GM18505 (cell line): ENCODE measurements at regions not wholly inside any gene's neighbourhood (a gene's known extent, or its start where the extent isn't known, plus 50 kb on each side); places are given as distances from the start of the nearest gene placed in this dataset.

Experiments
- ATAC-seq: cut with Tn5 transposase; IDR thresholded peaks from one replicate; pipeline ENCODE4 v1.9.1; 2021; ENCODE audit not compliant: unreplicated experiment
- POLR2A ChIP-seq: IDR thresholded peaks from 4 replicates; pipeline ENCODE4 v1.6.1; 2011; ENCODE audit warnings: borderline replicate concordance; ENCODE audit not compliant: insufficient read depth, insufficient read length; ENCODE audit errors: extremely low read depth

DNA sequence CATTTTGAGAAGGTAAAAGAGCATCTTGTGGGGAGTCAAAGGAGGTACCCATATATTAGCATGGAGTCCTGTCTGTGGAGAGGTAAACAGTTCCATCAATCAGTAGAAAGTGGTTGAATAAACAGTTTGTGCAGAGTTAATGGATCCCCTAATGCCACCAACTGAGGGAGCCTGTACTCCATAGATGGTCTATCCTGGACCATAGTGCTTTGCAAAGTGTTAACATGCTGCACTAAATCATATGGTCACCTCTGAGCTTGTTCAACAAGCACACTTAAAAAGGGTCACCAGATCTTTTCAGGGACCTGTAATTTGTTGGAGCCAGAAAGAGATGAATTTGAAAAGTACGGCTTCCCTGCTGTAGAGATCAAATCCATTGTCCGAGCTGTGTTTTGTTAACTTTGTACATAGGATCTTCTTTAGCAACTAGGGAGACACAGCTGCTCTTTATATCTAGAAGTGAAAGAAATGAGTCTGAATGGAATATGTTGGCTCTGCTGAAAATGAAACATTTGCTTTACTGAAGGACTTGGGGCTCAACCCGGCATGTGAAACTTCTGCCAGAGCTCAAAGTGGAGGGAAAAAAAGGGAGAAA is 366.4 kb downstream of the ETNK1 start:
- no peak for TF ChIP-seq POLR2A
- no peak for ATAC-seq

DNA sequence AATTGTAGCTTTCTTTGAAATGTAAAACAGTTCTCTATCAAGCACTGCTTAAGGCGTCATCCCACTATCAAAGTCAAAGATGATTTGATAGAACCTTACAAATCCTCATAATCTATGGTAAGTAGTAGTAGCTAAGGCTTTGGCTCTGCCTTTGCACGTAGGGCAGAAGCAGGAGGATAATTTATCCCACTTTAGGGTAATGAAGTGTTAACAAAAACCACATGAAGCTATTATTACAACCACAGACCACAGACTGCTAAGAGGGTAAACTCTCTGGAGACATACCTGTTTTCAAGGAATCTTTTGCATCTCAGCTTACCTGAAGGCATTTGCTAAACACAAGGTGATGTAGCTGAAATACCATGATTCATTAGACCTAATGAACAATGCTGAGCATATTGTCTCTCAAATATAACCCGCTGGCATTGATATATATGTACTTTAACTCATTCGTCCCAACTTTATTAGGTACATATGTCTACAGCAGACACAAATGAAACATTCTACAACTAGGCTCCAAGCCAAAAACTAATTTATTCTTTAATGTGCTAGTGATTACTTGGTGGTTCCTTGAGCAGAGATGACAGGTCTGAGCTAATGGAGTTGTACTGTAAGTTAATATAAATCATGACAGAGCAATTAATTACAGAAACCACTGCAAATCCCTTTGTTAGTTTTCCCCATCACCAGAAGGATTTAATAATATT is 368.8 kb downstream of the ETNK1 start:
- ATAC-seq, result no peak
- no peak for TF ChIP-seq POLR2A

GRCh38 chr12:22994316-22994675 is 369.3 kb downstream of the ETNK1 start:
- TF ChIP-seq POLR2A, result no peak
- ATAC-seq, result no peak

GRCh38 chr12:23001487-23001886 is 376.5 kb downstream of the ETNK1 start:
- no peak for TF ChIP-seq POLR2A
- ATAC-seq, result no peak

DNA sequence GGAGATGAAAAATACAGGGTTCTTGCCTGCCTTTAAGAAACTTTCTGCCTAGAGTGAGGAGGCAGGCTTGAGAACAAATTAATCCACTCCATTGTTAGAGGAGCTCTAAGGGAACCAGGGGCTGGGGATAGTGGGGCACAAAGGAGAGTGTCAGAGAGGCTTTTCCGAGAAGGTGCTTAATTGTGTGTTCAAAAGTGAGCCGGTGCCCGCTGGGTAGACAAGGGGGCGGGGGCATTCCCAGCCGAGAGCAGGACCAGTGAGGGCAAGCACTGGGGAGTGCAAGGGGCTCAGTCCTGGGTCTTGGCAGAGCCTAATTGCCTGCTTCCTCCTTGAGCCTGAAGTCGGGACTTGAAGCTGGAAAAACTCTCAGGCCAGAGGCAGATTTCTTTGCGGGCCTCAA is 377.4 kb downstream of the ETNK1 start:
- ATAC-seq, result no peak
- no peak for TF ChIP-seq POLR2A

DNA sequence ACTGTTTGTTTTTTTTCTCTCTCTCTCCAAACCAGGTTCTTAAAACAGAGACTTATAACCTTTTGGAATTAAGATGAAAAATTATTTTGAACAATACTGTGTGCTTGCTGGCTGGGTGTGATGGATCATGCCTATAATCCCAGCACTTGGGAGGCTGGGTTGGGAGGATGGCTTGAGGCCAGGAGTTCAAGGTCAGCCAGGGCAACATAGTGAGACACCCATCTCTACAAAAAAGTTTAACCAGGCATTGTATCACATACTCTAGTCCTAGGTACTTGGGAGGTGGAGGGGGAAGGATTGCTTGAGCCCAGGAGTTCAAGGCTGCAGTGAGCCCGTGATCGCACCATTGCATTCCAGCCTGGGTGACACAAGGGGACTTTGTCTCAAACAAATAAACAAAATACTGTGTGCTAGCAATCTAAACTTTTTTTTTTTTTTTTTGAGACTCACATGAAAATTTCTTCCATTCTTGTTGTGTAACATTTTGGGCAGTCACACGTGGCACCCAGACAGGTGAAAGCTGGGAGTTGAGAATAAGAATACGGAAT is 379.6 kb downstream of the ETNK1 start:
- ATAC-seq, result no peak
- no peak for TF ChIP-seq POLR2A

DNA sequence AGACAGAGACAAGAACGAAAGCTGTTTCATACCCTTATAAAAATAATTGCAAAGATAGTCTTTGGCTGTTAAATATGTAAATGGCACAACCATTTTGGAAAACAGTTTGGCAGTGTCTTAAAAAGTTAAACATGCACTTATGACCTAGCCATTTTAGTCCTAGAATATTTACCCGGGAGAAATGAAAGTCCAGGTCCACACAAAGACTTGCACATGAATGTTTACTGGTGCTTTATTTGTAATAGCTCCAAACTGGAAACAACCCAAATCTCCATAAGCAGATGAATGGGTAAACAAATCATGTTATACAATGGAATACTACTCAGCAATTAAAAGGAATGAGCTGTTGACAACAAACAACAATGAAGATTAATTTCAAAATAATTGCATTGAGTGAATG is 380.4 kb downstream of the ETNK1 start:
- no peak for TF ChIP-seq POLR2A
- ATAC-seq, result no peak

- ATAC-seq, result no peak
- no peak for TF ChIP-seq POLR2A
Observed at GRCh38 chr12:23006413-23006812, 381.4 kb downstream of the ETNK1 start.

DNA sequence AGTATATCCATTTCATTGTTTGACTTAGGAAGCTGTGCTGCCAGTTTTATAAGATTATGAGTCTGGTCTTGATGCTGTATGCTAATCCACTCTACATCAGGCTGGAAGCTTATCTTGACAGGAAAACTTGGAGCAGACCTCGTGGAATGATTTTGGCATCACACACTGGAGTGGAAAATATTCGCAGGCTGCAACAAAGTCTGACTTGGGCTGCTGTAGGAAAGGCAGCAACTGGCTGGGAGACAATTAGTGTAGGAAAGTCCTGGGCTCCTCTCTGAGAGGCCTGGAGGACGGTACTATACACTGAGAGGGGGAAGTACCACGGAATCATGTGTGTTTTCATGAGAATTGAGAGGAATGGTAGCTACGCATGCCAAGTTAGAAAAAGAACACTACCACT is 383.7 kb downstream of the ETNK1 start:
- no peak for TF ChIP-seq POLR2A
- no peak for ATAC-seq

DNA sequence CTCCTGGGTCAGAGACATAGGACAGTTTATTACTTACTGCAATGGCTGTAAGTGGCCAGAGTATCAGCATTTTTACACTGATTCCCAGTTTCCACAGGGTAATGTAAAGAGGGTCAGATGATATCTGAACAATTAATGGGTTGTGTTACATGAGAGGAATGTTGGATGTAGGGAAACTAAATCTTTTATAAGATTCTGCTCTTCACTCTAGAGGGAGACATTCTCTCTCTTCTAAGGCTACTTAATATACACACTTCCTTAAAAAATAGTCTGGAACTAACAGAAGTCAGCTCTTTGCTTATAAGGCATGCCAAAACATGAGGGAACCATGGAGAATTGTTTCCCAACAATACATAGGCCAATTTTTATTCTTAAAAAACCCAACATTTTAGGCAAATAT is 389.8 kb downstream of the ETNK1 start:
- no peak for ATAC-seq
- TF ChIP-seq POLR2A, result no peak

- TF ChIP-seq POLR2A, result no peak
- no peak for ATAC-seq
Observed at GRCh38 chr12:23025372-23026016, 400.5 kb downstream of the ETNK1 start.

DNA sequence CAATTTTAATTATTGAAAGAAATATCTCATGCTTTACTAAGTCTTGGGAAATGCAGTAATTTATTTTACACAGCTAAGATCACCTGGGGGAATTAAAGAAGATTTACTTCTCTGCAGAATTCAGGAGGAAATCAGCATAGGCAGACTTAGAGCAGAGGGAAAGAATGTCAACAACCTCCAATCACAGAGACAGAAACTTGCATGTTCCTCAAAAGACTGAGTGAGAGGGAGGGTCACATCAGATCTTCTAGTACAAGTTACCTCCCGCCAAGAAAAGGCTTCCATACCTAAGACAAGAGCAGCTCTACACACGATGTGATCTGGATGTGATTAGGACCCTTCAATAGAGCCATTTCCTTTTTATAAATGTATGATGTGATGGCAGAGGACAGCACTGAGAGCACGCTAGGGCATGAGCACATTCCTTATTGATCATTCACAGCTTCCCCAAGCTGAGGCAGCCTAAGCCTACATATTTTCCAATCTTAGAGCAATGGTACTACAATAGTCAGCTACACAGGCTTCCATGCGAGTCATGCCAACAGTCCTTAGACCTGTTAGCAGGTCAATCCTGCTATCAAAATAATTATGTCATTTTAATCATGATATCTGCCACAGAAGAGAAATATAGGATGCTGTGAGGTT is 403.3 kb downstream of the ETNK1 start:
- ATAC-seq, result no peak

GRCh38 chr12:23029185-23029584 is 404.2 kb downstream of the ETNK1 start:
- ATAC-seq, result no peak
- TF ChIP-seq POLR2A, result no peak

More for the DNA sequence above, 403.3 kb downstream of the ETNK1 start:
- no peak for TF ChIP-seq POLR2A

DNA sequence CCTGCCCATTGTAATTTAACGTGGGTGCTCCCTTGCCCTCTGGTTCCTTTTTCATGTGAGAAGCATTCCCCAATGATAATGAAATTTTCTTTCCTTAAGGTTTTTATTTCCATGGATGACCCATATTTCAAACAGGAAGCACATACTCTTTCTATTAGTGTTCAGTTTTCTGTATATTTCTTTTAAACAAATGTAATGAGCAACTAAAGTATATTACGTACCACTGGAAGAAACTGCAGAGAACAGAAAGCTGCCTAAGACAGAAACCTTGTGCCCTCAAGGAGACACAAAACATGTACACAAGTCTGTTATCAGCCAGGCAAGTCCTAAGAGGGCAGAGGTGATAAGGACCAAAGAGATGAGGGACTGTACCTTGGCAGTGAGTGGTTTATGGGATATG is 414.9 kb downstream of the ETNK1 start:
- TF ChIP-seq POLR2A, result no peak
- no peak for ATAC-seq

DNA sequence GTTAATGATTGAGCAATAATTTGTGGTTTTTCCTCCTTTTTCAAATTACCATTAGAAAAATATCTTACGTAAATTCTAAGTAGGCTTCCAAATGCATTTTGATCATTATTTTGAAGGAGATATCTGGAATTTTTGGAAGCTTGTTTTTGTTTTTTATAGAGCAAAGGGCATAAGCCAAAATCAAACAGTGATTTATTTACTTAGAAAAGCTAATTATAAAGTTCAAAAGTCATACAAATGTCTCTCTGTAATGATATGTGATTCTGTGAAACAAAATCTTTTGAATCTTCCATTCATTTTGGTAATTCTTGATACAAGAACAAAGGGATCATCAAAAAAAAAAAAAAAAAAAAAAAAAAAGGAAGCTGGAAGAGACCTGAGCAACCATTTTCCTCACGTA is 416.8 kb downstream of the ETNK1 start:
- ATAC-seq, result no peak
- no peak for TF ChIP-seq POLR2A

GRCh38 chr12:23043646-23044045 is 418.7 kb downstream of the ETNK1 start:
- no peak for TF ChIP-seq POLR2A
- ATAC-seq, result no peak
